HEK293 (cell line): ENCODE measurements at regions not wholly inside any gene's neighbourhood (a gene's known extent, or its start where the extent isn't known, plus 50 kb on each side); places are given as distances from the start of the nearest gene placed in this dataset.
"Not testable (repeated sequence)": the region's sequence is repeated elsewhere in the genome, so short reads cannot be mapped to it uniquely, and the experiment has no call there.

Experiments used
- CTCF ChIA-PET: fragments of 350-600 bp; formaldehyde crosslinking; extraction: SDS; loops from one replicate; lab custom pipeline; 2021; ENCODE audit warnings: antibody characterized with exemption; lab: Yijun Ruan, JAX
- POLR2A ChIA-PET: fragments of 300-600 bp; formaldehyde crosslinking; extraction: SDS; loops from one replicate; lab custom pipeline; 2020; ENCODE audit warnings: antibody characterized with exemption, inconsistent platforms; lab: Yijun Ruan, JAX
- H3K27ac ChIP-seq: fragments of 200-500 bp; sonication (Bioruptor generic); 2 replicates; pipeline ENCODE4 v1.5.1; 2014; ENCODE audit warnings: low read depth, low read length, control low read depth, inconsistent platforms; ENCODE audit errors: extremely low read depth
- H3K36me3 ChIP-seq, 2 experiments: fragments of 200-500 bp in 1 of 2; sonication (Bioruptor generic) in 1 of 2; 1 replicate in 1 of 2; 2 replicates in 1 of 2; pipeline ENCODE4 v1.5.1; 2014 to 2017; ENCODE audit warnings: inconsistent platforms in 2 of 2, low read length in 2 of 2; ENCODE audit not compliant: control insufficient read depth in 2 of 2, insufficient read depth in 1 of 2
- H3K4me1 ChIP-seq: fragments of 200-500 bp; sonication (Bioruptor generic); 2 replicates; pipeline ENCODE4 v1.5.1; 2014; ENCODE audit warnings: mild to moderate bottlenecking, low read length, inconsistent platforms; ENCODE audit not compliant: control insufficient read depth, insufficient read depth
- H3K4me3 ChIP-seq: 2 replicates; pipeline ENCODE4 v1.5.1; 2011; ENCODE audit warnings: low read depth, mild to moderate bottlenecking, control low read depth, low read length, moderate library complexity
- H3K9me3 ChIP-seq: fragments of 200-500 bp; sonication (Bioruptor generic); 2 replicates; pipeline ENCODE4 v1.5.1; 2014; ENCODE audit warnings: low read depth, low read length, inconsistent platforms; ENCODE audit not compliant: control insufficient read depth, insufficient read depth
- ZBTB20 ChIP-seq: fragments of 450-650 bp; formaldehyde crosslinking; IDR thresholded peaks from 2 replicates; pipeline ENCODE4 v1.5.1; 2016; ENCODE audit warnings: missing biosample characterization, missing genetic modification characterization
- ZBTB48 ChIP-seq: fragments of 450-650 bp; formaldehyde crosslinking; IDR thresholded peaks from 2 replicates; pipeline ENCODE4 v1.5.1; 2016; ENCODE audit warnings: missing biosample characterization, missing genetic modification characterization
- ZFHX2 ChIP-seq: fragments of 450-650 bp; formaldehyde crosslinking; conservative IDR thresholded peaks from 2 replicates; pipeline ENCODE4 v1.5.1; 2016; ENCODE audit warnings: missing biosample characterization, missing genetic modification characterization
- ZFP37 ChIP-seq: fragments of 450-650 bp; formaldehyde crosslinking; IDR thresholded peaks from 2 replicates; pipeline ENCODE4 v1.5.1; 2016; ENCODE audit warnings: missing biosample characterization, missing genetic modification characterization
- ZFP69B ChIP-seq: fragments of 450-650 bp; formaldehyde crosslinking; IDR thresholded peaks from 2 replicates; pipeline ENCODE4 v1.5.1; 2016; ENCODE audit warnings: missing biosample characterization, missing genetic modification characterization
- ZNF140 ChIP-seq: fragments of 450-650 bp; formaldehyde crosslinking; IDR thresholded peaks from 2 replicates; pipeline ENCODE4 v1.5.1; 2016; ENCODE audit warnings: missing biosample characterization, missing genetic modification characterization
- ZNF335 ChIP-seq: fragments of 450-650 bp; formaldehyde crosslinking; conservative IDR thresholded peaks from 2 replicates; pipeline ENCODE4 v1.5.1; 2016; ENCODE audit warnings: missing biosample characterization, missing genetic modification characterization
- ZNF391 ChIP-seq: fragments of 450-650 bp; formaldehyde crosslinking; IDR thresholded peaks from 2 replicates; pipeline ENCODE4 v1.5.1; 2016; ENCODE audit warnings: low read depth, missing biosample characterization, missing genetic modification characterization, borderline replicate concordance
- ZNF394 ChIP-seq: fragments of 450-650 bp; formaldehyde crosslinking; IDR thresholded peaks from 2 replicates; pipeline ENCODE4 v1.5.1; 2016; ENCODE audit warnings: missing biosample characterization, missing genetic modification characterization, mild to moderate bottlenecking, moderate library complexity, borderline replicate concordance
- ZNF426 ChIP-seq: fragments of 450-650 bp; formaldehyde crosslinking; IDR thresholded peaks from 2 replicates; pipeline ENCODE4 v1.5.1; 2017; ENCODE audit warnings: missing biosample characterization, missing genetic modification characterization, mild to moderate bottlenecking, inconsistent platforms, moderate library complexity
- ZNF555 ChIP-seq: fragments of 450-650 bp; formaldehyde crosslinking; conservative IDR thresholded peaks from 2 replicates; pipeline ENCODE4 v1.5.1; 2017; ENCODE audit warnings: missing biosample characterization, mild to moderate bottlenecking, missing genetic modification characterization, inconsistent platforms
- ZNF560 ChIP-seq: fragments of 450-650 bp; formaldehyde crosslinking; IDR thresholded peaks from 2 replicates; pipeline ENCODE4 v1.5.1; 2017; ENCODE audit warnings: missing biosample characterization, missing genetic modification characterization, borderline replicate concordance
- ZNF600 ChIP-seq: fragments of 450-650 bp; formaldehyde crosslinking; IDR thresholded peaks from 2 replicates; pipeline ENCODE4 v1.5.1; 2016; ENCODE audit warnings: missing biosample characterization, missing genetic modification characterization
- ZNF654 ChIP-seq: fragments of 450-650 bp; formaldehyde crosslinking; IDR thresholded peaks from 2 replicates; pipeline ENCODE4 v1.5.1; 2016; ENCODE audit warnings: low read depth, missing biosample characterization, missing genetic modification characterization
- ZSCAN16 ChIP-seq: fragments of 450-650 bp; formaldehyde crosslinking; IDR thresholded peaks from 2 replicates; pipeline ENCODE4 v1.5.1; 2016; ENCODE audit warnings: missing biosample characterization, missing genetic modification characterization
- TF ChIP-seq, protein P1 (sequence below): fragments of 450-650 bp; formaldehyde crosslinking; conservative IDR thresholded peaks from 2 replicates; pipeline ENCODE4 v1.5.1; 2016; ENCODE audit warnings: low read depth, missing biosample characterization, missing genetic modification characterization
- TF ChIP-seq, protein P2 (sequence below): fragments of 450-650 bp; formaldehyde crosslinking; conservative IDR thresholded peaks from 2 replicates; pipeline ENCODE4 v1.5.1; 2016; ENCODE audit warnings: low read depth, missing biosample characterization, missing genetic modification characterization
- TF ChIP-seq, protein P3 (sequence below): fragments of 450-650 bp; formaldehyde crosslinking; IDR thresholded peaks from 2 replicates; pipeline ENCODE4 v1.5.1; 2016; ENCODE audit warnings: missing biosample characterization, missing genetic modification characterization

DNA sequence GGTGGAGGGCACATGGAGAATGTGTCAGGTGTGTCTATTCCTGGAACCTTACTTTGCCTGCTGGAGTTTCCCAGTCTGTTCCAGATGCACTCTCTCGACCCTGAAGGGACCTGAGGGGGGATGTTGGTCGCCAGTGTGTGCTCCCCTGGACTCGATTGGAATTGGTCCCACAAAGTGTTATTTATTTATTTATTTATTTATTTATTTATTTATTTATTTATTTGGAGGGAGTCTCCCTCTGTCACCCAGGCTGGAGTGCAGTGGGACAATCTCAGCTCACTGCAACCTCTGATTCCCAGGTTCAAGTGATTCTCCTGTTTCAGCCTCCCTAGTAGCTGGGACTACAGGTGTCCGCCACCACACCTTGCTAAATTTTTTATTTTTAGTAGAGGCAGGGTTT, 329.1 kb upstream of the ZNF337 start:
- H3K9me3 ChIP-seq, H3K27ac ChIP-seq, H3K4me3 ChIP-seq, POLR2A ChIA-PET, H3K36me3 ChIP-seq, CTCF ChIA-PET, H3K4me1 ChIP-seq: not testable (repeated sequence)
- TF ChIP-seq, protein P1, sequence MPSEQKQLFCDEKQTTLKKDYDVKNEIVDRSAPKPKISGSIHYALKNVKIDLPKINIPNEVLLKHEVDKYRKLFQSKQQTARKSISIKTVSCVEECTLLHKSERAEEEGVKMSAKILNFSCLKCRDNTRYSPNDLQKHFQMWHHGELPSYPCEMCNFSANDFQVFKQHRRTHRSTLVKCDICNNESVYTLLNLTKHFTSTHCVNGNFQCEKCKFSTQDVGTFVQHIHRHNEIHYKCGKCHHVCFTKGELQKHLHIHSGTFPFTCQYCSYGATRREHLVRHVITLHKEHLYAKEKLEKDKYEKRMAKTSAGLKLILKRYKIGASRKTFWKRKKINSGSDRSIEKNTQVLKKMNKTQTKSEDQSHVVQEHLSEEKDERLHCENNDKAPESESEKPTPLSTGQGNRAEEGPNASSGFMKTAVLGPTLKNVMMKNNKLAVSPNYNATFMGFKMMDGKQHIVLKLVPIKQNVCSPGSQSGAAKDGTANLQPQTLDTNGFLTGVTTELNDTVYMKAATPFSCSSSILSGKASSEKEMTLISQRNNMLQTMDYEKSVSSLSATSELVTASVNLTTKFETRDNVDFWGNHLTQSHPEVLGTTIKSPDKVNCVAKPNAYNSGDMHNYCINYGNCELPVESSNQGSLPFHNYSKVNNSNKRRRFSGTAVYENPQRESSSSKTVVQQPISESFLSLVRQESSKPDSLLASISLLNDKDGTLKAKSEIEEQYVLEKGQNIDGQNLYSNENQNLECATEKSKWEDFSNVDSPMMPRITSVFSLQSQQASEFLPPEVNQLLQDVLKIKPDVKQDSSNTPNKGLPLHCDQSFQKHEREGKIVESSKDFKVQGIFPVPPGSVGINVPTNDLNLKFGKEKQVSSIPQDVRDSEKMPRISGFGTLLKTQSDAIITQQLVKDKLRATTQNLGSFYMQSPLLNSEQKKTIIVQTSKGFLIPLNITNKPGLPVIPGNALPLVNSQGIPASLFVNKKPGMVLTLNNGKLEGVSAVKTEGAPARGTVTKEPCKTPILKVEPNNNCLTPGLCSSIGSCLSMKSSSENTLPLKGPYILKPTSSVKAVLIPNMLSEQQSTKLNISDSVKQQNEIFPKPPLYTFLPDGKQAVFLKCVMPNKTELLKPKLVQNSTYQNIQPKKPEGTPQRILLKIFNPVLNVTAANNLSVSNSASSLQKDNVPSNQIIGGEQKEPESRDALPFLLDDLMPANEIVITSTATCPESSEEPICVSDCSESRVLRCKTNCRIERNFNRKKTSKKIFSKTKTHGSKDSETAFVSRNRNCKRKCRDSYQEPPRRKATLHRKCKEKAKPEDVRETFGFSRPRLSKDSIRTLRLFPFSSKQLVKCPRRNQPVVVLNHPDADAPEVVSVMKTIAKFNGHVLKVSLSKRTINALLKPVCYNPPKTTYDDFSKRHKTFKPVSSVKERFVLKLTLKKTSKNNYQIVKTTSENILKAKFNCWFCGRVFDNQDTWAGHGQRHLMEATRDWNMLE = peak; percentile 39; the same call in 1 of the 2 replicates
- TF ChIP-seq, protein P2, sequence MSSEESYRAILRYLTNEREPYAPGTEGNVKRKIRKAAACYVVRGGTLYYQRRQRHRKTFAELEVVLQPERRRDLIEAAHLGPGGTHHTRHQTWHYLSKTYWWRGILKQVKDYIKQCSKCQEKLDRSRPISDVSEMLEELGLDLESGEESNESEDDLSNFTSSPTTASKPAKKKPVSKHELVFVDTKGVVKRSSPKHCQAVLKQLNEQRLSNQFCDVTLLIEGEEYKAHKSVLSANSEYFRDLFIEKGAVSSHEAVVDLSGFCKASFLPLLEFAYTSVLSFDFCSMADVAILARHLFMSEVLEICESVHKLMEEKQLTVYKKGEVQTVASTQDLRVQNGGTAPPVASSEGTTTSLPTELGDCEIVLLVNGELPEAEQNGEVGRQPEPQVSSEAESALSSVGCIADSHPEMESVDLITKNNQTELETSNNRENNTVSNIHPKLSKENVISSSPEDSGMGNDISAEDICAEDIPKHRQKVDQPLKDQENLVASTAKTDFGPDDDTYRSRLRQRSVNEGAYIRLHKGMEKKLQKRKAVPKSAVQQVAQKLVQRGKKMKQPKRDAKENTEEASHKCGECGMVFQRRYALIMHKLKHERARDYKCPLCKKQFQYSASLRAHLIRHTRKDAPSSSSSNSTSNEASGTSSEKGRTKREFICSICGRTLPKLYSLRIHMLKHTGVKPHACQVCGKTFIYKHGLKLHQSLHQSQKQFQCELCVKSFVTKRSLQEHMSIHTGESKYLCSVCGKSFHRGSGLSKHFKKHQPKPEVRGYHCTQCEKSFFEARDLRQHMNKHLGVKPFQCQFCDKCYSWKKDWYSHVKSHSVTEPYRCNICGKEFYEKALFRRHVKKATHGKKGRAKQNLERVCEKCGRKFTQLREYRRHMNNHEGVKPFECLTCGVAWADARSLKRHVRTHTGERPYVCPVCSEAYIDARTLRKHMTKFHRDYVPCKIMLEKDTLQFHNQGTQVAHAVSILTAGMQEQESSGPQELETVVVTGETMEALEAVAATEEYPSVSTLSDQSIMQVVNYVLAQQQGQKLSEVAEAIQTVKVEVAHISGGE (tag by site-specific recombination) = peak; percentile 44
- TF ChIP-seq ZNF140 (tag by site-specific recombination) = 0 out of 2 replicates have a peak, but pooled peaks have one; percentile 10
- peak; percentile 29 for TF ChIP-seq ZNF426 (tag by site-specific recombination)
- peak; percentile 41; the same call in 1 of the 2 replicates for TF ChIP-seq ZNF394 (tag by site-specific recombination)
- 0 out of 2 replicates have a peak, but pooled peaks have one; percentile 6 for TF ChIP-seq ZNF654 (tag by site-specific recombination)
- peak; percentile 17; the same call in 1 of the 2 replicates for TF ChIP-seq ZNF555 (tag by site-specific recombination)
- 0 out of 2 replicates have a peak, but pooled peaks have one; percentile 13 for TF ChIP-seq ZNF560 (tag by site-specific recombination)

DNA sequence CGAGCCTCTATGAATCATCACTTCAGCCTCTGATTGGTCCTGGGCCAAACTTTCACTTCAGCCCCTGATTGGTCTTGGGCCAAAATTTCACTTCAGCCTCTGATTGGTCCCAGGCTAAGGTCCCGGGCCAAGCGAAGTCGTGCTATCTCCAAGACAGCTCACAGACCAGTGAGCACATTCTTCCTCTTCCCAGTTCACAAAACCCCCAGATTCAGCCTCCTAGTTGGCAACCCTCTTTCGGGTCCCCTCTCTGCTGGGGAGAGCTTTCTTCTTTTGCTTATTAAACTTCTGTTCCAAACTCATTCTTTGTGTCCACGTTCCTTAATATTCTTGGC, 314.3 kb upstream of the ZNF337 start:
- H3K4me3 ChIP-seq, POLR2A ChIA-PET, H3K4me1 ChIP-seq, CTCF ChIA-PET, H3K36me3 ChIP-seq, H3K27ac ChIP-seq, H3K9me3 ChIP-seq: not testable (repeated sequence)

DNA sequence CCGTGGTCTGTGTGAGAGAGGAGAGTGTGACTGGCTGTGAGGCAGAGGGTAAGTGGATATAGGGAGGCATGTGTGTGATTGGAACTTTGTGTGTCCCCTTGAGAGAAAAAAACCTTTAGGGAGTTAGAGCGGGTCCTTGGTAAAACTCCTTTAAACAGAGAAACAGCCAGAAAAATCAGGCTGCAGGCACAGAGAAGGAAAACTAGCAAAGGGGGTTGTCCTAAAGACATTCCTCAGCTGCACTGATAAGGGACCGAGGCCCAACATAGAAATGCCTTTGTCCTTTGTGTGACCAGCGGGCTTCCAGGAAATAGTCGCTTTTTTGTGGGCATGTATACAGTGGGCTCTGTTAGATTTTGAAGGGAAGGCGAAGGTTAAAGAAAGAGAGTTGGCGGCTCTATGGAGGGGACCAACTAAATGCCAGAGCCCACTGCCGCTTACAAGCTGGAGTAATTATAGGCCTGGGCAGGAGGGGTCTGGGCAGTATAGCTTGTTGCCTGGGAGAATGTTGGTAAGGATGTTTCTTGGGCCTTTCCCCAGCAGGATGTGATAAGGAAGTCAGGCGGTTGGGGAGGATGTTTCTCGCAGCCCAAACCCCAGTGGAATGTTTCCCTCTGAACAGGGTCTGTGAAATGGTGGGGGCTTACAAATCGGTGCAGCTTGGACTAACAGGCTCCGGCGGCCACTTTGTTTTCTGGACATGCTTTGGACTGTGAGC, 313.7 kb upstream of the ZNF337 start:
- POLR2A ChIA-PET, H3K4me1 ChIP-seq, H3K36me3 ChIP-seq, CTCF ChIA-PET, H3K9me3 ChIP-seq: not testable (repeated sequence)
- peak; percentile 15; the same call in 1 of the 2 replicates for TF ChIP-seq ZNF391 (tag by site-specific recombination)
- TF ChIP-seq, protein P3, sequence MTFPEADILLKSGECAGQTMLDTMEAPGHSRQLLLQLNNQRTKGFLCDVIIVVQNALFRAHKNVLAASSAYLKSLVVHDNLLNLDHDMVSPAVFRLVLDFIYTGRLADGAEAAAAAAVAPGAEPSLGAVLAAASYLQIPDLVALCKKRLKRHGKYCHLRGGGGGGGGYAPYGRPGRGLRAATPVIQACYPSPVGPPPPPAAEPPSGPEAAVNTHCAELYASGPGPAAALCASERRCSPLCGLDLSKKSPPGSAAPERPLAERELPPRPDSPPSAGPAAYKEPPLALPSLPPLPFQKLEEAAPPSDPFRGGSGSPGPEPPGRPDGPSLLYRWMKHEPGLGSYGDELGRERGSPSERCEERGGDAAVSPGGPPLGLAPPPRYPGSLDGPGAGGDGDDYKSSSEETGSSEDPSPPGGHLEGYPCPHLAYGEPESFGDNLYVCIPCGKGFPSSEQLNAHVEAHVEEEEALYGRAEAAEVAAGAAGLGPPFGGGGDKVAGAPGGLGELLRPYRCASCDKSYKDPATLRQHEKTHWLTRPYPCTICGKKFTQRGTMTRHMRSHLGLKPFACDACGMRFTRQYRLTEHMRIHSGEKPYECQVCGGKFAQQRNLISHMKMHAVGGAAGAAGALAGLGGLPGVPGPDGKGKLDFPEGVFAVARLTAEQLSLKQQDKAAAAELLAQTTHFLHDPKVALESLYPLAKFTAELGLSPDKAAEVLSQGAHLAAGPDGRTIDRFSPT (tag by site-specific recombination) = 0 out of 2 replicates have a peak, but pooled peaks have one; percentile 28
- TF ChIP-seq ZNF600 = peak; percentile 71; the same call in 1 of the 2 replicates
- TF ChIP-seq ZBTB48 (tag by site-specific recombination) = 0 out of 2 replicates have a peak, but pooled peaks have one; percentile 15
- 0 out of 2 replicates have a peak, but pooled peaks have one; percentile 3 for TF ChIP-seq ZBTB20 (tag by site-specific recombination)
- TF ChIP-seq ZFP37 (tag by site-specific recombination) = peak; percentile 8; the same call in 1 of the 2 replicates
- TF ChIP-seq ZNF335 (tag by site-specific recombination) = peak; percentile 93
- 0 out of 2 replicates have a peak, but pooled peaks have one; percentile 0 for TF ChIP-seq ZFHX2 (tag by site-specific recombination)
- 0 out of 2 replicates have a peak, but pooled peaks have one; percentile 1 for TF ChIP-seq ZFP69B
- peak; percentile 98 for TF ChIP-seq ZSCAN16 (tag by site-specific recombination)
- Histone ChIP-seq H3K4me3 (peak overlapping the region; percentile 47), H3K27ac (peak overlapping the region; percentile 78)
